Panc1 (cell line): ENCODE measurements at regions not wholly inside any gene's neighbourhood (a gene's known extent, or its start where the extent isn't known, plus 50 kb on each side); places are given as distances from the start of the nearest gene placed in this dataset.

Experiments used
- ATAC-seq: fragments of 200-7000 bp; cut with Tn5 transposase; 2 replicates; pipeline ENCODE4 v1.9.1; 2020; ENCODE audit warnings: mild to moderate bottlenecking, moderate library complexity
- BruUV-seq: library from RNA; stranded (reverse); fragments of 400-500 nt; replicated peaks from 2 replicates; lab custom pipeline; 2021; lab: Mats Ljungman, UMichigan
- CTCF ChIA-PET: fragments of 300-600 bp; sonication (Branson Sonifier 250); formaldehyde crosslinking; loops from one replicate; lab custom pipeline; 2022; ENCODE audit warnings: antibody characterized with exemption; lab: Charles Lee
- POLR2A ChIA-PET: fragments of 300-600 bp; sonication (Branson Sonifier 250); formaldehyde crosslinking; loops from one replicate; lab custom pipeline; 2022; ENCODE audit warnings: antibody characterized with exemption; lab: Charles Lee
- DNase-seq: peaks from one replicate; pipeline ENCODE4 v3.0.0-alpha.2; 2010; ENCODE audit warnings: low read depth, low spot score
- H3K27ac ChIP-seq: 2 replicates; pipeline ENCODE4 v1.5.1; 2011; ENCODE audit warnings: mild to moderate bottlenecking, low read length, inconsistent platforms
- H3K27me3 ChIP-seq: fragments of 200-500 bp; sonication (Bioruptor generic); 2 replicates; pipeline ENCODE4 v1.6.0; 2014; ENCODE audit warnings: low read length, inconsistent platforms; ENCODE audit not compliant: control insufficient read depth, insufficient read depth
- H3K36me3 ChIP-seq: fragments of 200-500 bp; sonication (Bioruptor generic); 2 replicates; pipeline ENCODE4 v1.5.1; 2014; ENCODE audit warnings: inconsistent platforms, mild to moderate bottlenecking, low read length, moderate library complexity; ENCODE audit not compliant: control insufficient read depth, insufficient read depth
- H3K4me1 ChIP-seq: 2 replicates; pipeline ENCODE4 v1.5.1; 2011; ENCODE audit warnings: inconsistent platforms, mild to moderate bottlenecking, low read length, moderate library complexity; ENCODE audit not compliant: control insufficient read depth, insufficient read depth
- H3K4me3 ChIP-seq, 2 experiments: 2 replicates each; pipeline ENCODE4 v1.5.1; 2011 to 2012; ENCODE audit warnings: low read depth in 2 of 2, low read length in 2 of 2, mild to moderate bottlenecking in 2 of 2, inconsistent platforms in 1 of 2, moderate library complexity in 1 of 2
- H3K9me3 ChIP-seq: fragments of 200-500 bp; sonication (Bioruptor generic); 2 replicates; pipeline ENCODE4 v1.5.1; 2014; ENCODE audit warnings: low read depth, mild to moderate bottlenecking, inconsistent platforms, low read length, moderate library complexity; ENCODE audit not compliant: control insufficient read depth, insufficient read depth
- POLR2AphosphoS5 ChIP-seq: IDR thresholded peaks from 2 replicates; pipeline ENCODE4 v1.6.1; 2012; ENCODE audit warnings: mild to moderate bottlenecking, low read depth, low read length, moderate library complexity
- SIN3A ChIP-seq: IDR thresholded peaks from 2 replicates; pipeline ENCODE4 v1.6.1; 2012; ENCODE audit warnings: low read depth, mild to moderate bottlenecking, low read length, moderate library complexity, borderline replicate concordance; ENCODE audit not compliant: insufficient read depth
- TCF7L2 ChIP-seq: IDR thresholded peaks from 2 replicates; pipeline ENCODE4 v1.6.1; 2011; ENCODE audit warnings: mild to moderate bottlenecking, low read depth, low read length, inconsistent platforms
- in situ Hi-C: cut with HindIII; loops from 2 replicates; pipeline ENCODE4 v1.10.0; 2016; ENCODE audit warnings: low sequenced_read_pairs, low pct_unique_long_range_greater_than_20kb
- intact Hi-C: fragments of 100-400 bp; cut with micrococcal nuclease; formaldehyde crosslinking; loops from one replicate; pipeline ENCODE4 v1.10.0; 2022; ENCODE audit not compliant: unreplicated experiment
- TF ChIP-seq, protein P1 (sequence below): fragments of 450-650 bp; IDR thresholded peaks from 2 replicates; pipeline ENCODE4 v1.5.1; 2017; ENCODE audit warnings: mild to moderate bottlenecking
- TF ChIP-seq, protein P2 (sequence below), 2 experiments: IDR thresholded peaks; 2 replicates each; pipeline ENCODE4 v1.6.1; 2011 to 2012; ENCODE audit warnings: low read depth in 2 of 2, control low read depth in 1 of 2, low read length in 1 of 2, mild to moderate bottlenecking in 1 of 2, moderate library complexity in 1 of 2; ENCODE audit not compliant: insufficient read depth in 1 of 2

DNA sequence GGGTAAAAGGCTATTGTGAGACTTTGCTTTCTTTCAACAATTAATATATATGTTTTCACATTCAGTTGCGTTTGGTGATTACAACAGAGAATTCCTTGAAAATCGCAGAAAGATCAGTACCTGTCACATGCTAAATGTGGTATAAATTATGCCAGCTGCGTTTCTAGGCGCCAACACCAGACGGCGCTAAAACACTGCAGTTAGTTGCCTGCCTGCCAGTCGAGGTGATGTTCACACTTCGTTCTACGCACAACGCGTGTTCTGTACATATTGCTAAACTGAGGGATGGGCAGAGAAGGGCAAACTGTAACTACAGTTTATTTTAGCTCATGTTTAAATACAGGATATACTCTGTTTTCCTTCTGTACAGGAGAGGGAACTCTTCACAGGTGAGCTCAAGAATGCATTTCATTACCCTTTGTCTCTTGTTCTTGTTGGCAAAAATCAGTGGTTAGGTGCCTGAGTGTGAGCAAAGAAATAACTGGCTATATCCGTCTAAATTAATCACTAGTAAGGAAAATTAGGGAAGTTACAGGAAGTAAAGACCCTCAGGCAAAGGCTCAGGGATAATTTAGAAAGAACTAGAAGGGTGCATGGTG is 100.1 kb upstream of the RGS17 start:
- TF ChIP-seq, protein P1, sequence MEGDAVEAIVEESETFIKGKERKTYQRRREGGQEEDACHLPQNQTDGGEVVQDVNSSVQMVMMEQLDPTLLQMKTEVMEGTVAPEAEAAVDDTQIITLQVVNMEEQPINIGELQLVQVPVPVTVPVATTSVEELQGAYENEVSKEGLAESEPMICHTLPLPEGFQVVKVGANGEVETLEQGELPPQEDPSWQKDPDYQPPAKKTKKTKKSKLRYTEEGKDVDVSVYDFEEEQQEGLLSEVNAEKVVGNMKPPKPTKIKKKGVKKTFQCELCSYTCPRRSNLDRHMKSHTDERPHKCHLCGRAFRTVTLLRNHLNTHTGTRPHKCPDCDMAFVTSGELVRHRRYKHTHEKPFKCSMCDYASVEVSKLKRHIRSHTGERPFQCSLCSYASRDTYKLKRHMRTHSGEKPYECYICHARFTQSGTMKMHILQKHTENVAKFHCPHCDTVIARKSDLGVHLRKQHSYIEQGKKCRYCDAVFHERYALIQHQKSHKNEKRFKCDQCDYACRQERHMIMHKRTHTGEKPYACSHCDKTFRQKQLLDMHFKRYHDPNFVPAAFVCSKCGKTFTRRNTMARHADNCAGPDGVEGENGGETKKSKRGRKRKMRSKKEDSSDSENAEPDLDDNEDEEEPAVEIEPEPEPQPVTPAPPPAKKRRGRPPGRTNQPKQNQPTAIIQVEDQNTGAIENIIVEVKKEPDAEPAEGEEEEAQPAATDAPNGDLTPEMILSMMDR, result peak; percentile 97
- no peak for TF ChIP-seq SIN3A
- no TSS peak for BruUV-seq
- intact Hi-C loops (loop anchor here (5.0 to 10.0 kb wide), 4 partner anchors 81 to 716 kb away; no protein-coding TSS in a partner anchor), in situ Hi-C loops (no loop called here)
- ChIA-PET CTCF (interaction anchor here (0.5 to 0.6 kb wide), 2 partner anchors 23 to 1050 kb away, joined by 3 to 6 read pairs; no protein-coding TSS in a partner anchor), POLR2A (no interaction called here)
- Histone ChIP-seq H3K9me3 (no peaks in the 10 kb centered on the region), H3K36me3 (no peaks in the 10 kb centered on the region), H3K4me3 (no peak overlapping the region), H3K27ac (no peak overlapping the region), H3K4me1 (no peaks in the 10 kb centered on the region), H3K27me3 (no peaks in the 10 kb centered on the region)
- ATAC-seq (peak; percentile 82), DNase-seq (peak; percentile 43)

DNA sequence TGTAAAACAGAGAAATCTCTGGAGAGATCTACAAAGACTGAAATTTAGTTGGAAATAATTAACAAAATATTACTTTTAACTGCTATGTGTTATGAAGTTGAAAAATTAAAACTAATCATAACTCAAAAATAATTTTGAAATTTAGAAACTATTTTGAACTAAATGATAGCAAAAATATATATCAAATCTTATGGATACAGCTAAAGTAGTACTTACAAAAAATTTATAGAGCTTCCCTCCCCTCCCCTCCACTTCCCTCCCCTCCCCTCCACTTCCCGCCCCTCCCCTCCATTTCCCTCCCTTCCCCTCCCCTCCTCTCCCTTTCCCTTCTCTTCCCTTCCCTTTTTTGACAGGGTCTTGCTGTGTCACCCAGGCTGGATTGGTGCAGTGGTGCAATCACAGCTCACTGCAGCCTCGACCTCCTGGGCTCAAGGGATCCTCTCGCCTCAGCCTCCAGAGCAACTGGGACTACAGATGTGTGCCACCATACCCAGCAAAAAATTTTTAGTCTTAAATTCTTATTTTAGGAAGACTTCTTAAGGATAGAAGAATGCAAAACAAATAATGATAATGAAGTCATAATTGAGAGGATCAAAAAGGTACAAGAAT is 87.2 kb upstream of the RGS17 start:
- CTCF ChIA-PET, result interaction anchor here (0.6 kb wide), 1 partner anchor 186 kb away, joined by 3 read pairs; no protein-coding TSS in a partner anchor
- no TSS peak for BruUV-seq
- Histone ChIP-seq H3K27ac (no peak overlapping the region), H3K36me3 (no peaks in the 10 kb centered on the region), H3K9me3 (no peaks in the 10 kb centered on the region), H3K4me3 (no peak overlapping the region), H3K27me3 (no peaks in the 10 kb centered on the region), H3K4me1 (no peaks in the 10 kb centered on the region)
- ATAC-seq (no peak), DNase-seq (no peak)
- intact Hi-C loops (no loop called here), in situ Hi-C loops (no loop called here)
- POLR2A ChIA-PET, result no interaction called here
- TF ChIP-seq POLR2AphosphoS5, result no peak
- no peak for TF ChIP-seq TCF7L2
- TF ChIP-seq, protein P2, sequence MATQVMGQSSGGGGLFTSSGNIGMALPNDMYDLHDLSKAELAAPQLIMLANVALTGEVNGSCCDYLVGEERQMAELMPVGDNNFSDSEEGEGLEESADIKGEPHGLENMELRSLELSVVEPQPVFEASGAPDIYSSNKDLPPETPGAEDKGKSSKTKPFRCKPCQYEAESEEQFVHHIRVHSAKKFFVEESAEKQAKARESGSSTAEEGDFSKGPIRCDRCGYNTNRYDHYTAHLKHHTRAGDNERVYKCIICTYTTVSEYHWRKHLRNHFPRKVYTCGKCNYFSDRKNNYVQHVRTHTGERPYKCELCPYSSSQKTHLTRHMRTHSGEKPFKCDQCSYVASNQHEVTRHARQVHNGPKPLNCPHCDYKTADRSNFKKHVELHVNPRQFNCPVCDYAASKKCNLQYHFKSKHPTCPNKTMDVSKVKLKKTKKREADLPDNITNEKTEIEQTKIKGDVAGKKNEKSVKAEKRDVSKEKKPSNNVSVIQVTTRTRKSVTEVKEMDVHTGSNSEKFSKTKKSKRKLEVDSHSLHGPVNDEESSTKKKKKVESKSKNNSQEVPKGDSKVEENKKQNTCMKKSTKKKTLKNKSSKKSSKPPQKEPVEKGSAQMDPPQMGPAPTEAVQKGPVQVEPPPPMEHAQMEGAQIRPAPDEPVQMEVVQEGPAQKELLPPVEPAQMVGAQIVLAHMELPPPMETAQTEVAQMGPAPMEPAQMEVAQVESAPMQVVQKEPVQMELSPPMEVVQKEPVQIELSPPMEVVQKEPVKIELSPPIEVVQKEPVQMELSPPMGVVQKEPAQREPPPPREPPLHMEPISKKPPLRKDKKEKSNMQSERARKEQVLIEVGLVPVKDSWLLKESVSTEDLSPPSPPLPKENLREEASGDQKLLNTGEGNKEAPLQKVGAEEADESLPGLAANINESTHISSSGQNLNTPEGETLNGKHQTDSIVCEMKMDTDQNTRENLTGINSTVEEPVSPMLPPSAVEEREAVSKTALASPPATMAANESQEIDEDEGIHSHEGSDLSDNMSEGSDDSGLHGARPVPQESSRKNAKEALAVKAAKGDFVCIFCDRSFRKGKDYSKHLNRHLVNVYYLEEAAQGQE (IDR thresholded peaks at IDR 0.05; ENCODE audit: insufficient read depth in 1 of 2, low read depth in 2 of 2, low read length in 1 of 2), result no peak
- TF ChIP-seq, protein P1, result no peak
- TF ChIP-seq SIN3A, result no peak
